ENCODE measurements at regions not wholly inside any gene's neighbourhood (a gene's known extent, or its start where the extent isn't known, plus 50 kb on each side); places are given as distances from the start of the nearest gene placed in this dataset.
"Not testable (repeated sequence)": the region's sequence is repeated elsewhere in the genome, so short reads cannot be mapped to it uniquely, and the experiment has no call there.

GRCh38 chr12:31818623-31819268 is 89.9 kb upstream of the AMN1 start:
- no peak for DNase-seq

- DNase-seq = no peak
Observed at GRCh38 chr12:31817120-31817519, 88.3 kb upstream of the AMN1 start.

GRCh38 chr12:31815096-31815495 is 86.3 kb upstream of the AMN1 start:
- no peak for DNase-seq

- DNase-seq = no peak
Observed at GRCh38 chr12:31813305-31813704, 84.5 kb upstream of the AMN1 start.

GRCh38 chr12:31807773-31808097 is 78.9 kb upstream of the AMN1 start:
- DNase-seq = no peak

- DNase-seq = not testable (repeated sequence)
Observed at GRCh38 chr12:31807081-31807772, 78.4 kb upstream of the AMN1 start.

GRCh38 chr12:31805681-31806080 is 76.9 kb upstream of the AMN1 start:
- DNase-seq = not testable (repeated sequence)

GRCh38 chr12:31804707-31805106 is 75.9 kb upstream of the AMN1 start:
- not testable (repeated sequence) for DNase-seq

GRCh38 chr12:31804185-31804504 is 75.3 kb upstream of the AMN1 start:
- no peak for DNase-seq

- no peak for DNase-seq
Observed at GRCh38 chr12:31803306-31804184, 74.7 kb upstream of the AMN1 start.

- no peak for DNase-seq
Observed at GRCh38 chr12:31801872-31802271, 73.1 kb upstream of the AMN1 start.

- DNase-seq = no peak
Observed at GRCh38 chr12:31797230-31797872, 68.5 kb upstream of the AMN1 start.

- DNase-seq = no peak
Observed at GRCh38 chr12:31796270-31796951, 67.6 kb upstream of the AMN1 start.

- no peak for DNase-seq
Observed at GRCh38 chr12:31794745-31795144, 65.9 kb upstream of the AMN1 start.

GRCh38 chr12:31791265-31791664 is 62.4 kb upstream of the AMN1 start:
- DNase-seq = not testable (repeated sequence)

- DNase-seq = no peak
Observed at GRCh38 chr12:31790759-31791158, 61.9 kb upstream of the AMN1 start.

- DNase-seq = no peak
Observed at GRCh38 chr12:31785318-31785717, 56.5 kb upstream of the AMN1 start.

GRCh38 chr12:31783996-31784645 is 55.3 kb upstream of the AMN1 start:
- DNase-seq = no peak

GRCh38 chr12:31783556-31783955 is 54.7 kb upstream of the AMN1 start:
- no peak for DNase-seq

- no peak for DNase-seq
Observed at GRCh38 chr12:31781894-31782540, 53.2 kb upstream of the AMN1 start.

- DNase-seq = no peak
Observed at GRCh38 chr12:31780096-31780495, 51.3 kb upstream of the AMN1 start.

GRCh38 chr12:31778687-31779086 is 49.9 kb upstream of the AMN1 start:
- no peak for DNase-seq
